Gastroesophageal sphincter (tissue), 3 donors: ENCODE measurements at regions not wholly inside any gene's neighbourhood (a gene's known extent, or its start where the extent isn't known, plus 50 kb on each side); places are given as distances from the start of the nearest gene placed in this dataset.

Experiments
- EP300 ChIP-seq: sonication (generic); formaldehyde crosslinking; IDR thresholded peaks from one replicate; pipeline ENCODE4 v1.6.1; 2017; ENCODE audit warnings: antibody characterized with exemption, mild to moderate bottlenecking
- POLR2A ChIP-seq, 2 donors: fragments of 450-650 bp; IDR thresholded peaks; one replicate each; pipeline ENCODE4 v1.6.1; 2017; ENCODE audit warnings: antibody characterized with exemption in 2 of 2, mild to moderate bottlenecking in 2 of 2, moderate library complexity in 1 of 2
- POLR2AphosphoS5 ChIP-seq: sonication (generic); formaldehyde crosslinking; IDR thresholded peaks from one replicate; pipeline ENCODE4 v1.6.1; 2017; ENCODE audit warnings: antibody characterized with exemption
- TF ChIP-seq, protein P1 (sequence below), 4 experiments: fragments of 200-600 bp in 2 of 4; fragments of 450-650 bp in 2 of 4; sonication (generic) in 1 of 4; IDR thresholded peaks; one replicate each; pipeline ENCODE4 v1.5.1; 2017 to 2019; ENCODE audit warnings: antibody characterized with exemption in 4 of 4, mild to moderate bottlenecking in 2 of 4, moderate library complexity in 2 of 4

DNA sequence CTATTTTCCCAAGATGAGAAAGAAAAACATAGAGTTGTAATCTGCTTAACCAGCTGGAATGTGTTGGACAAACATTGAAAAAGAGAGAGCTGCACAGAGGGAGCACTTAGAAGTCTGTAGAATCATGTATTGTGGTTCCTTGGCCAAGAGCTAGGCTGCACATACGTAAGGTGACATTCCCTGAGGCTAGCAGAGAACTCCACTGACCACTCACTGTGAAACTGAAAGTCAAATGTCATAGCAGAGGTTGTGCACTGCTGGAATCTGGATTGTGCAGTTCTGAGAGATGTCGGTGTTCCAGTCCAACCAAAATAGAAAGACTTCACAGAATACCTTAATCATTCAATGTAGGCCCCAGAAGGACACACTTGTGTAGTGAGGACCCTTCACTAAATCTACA lies 772.8 kb upstream of the RAG2 start:
- TF ChIP-seq EP300 (no peak), POLR2A (IDR thresholded peaks at IDR 0.05) (no peak), POLR2AphosphoS5 (no peak)
- TF ChIP-seq, protein P1, sequence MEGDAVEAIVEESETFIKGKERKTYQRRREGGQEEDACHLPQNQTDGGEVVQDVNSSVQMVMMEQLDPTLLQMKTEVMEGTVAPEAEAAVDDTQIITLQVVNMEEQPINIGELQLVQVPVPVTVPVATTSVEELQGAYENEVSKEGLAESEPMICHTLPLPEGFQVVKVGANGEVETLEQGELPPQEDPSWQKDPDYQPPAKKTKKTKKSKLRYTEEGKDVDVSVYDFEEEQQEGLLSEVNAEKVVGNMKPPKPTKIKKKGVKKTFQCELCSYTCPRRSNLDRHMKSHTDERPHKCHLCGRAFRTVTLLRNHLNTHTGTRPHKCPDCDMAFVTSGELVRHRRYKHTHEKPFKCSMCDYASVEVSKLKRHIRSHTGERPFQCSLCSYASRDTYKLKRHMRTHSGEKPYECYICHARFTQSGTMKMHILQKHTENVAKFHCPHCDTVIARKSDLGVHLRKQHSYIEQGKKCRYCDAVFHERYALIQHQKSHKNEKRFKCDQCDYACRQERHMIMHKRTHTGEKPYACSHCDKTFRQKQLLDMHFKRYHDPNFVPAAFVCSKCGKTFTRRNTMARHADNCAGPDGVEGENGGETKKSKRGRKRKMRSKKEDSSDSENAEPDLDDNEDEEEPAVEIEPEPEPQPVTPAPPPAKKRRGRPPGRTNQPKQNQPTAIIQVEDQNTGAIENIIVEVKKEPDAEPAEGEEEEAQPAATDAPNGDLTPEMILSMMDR (IDR thresholded peaks at IDR 0.05) = no peak
